ENCODE measurements at regions not wholly inside any gene's neighbourhood (a gene's known extent, or its start where the extent isn't known, plus 50 kb on each side); places are given as distances from the start of the nearest gene placed in this dataset.

DNA sequence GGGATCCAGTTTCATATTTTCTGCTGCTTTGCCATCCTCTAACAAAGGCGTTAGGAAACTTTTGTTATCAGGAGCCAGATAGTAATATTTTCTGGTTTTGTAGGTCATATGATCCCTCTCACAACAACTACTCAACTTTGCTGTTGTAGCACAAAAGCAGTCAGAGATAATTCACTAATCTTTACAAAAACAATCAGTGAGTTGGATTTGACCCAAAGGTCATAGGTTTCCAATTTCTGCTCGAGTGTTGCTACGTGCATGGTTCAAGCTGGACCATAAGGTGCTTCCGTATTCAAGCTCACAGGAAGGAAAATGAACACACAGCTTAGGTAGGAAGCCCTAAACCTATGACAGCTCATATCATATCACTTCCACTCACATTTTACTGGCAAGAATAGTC, 92.4 kb upstream of the SFMBT2 start:
- no peaks in the 10 kb centered on the region for H3K36me3 Mint-ChIP-seq (ENCODE audit: low read depth, unreplicated experiment)
- H3K36me3 ChIP-seq (ENCODE audit: insufficient read depth, low read length): no peaks in the 10 kb centered on the region
- H3K79me2 ChIP-seq (ENCODE audit: insufficient read depth, low read length): no peaks in the 10 kb centered on the region
- H3K4me3 Mint-ChIP-seq (ENCODE audit: unreplicated experiment): no peak overlapping the region
- no peaks in the 10 kb centered on the region for H4K20me1 ChIP-seq (ENCODE audit: insufficient read depth, low read length)
- TF ChIP-seq EZH2 (IDR thresholded peaks at IDR 0.05; ENCODE audit: insufficient read depth, low read length): no peak
- TF ChIP-seq, protein P1, sequence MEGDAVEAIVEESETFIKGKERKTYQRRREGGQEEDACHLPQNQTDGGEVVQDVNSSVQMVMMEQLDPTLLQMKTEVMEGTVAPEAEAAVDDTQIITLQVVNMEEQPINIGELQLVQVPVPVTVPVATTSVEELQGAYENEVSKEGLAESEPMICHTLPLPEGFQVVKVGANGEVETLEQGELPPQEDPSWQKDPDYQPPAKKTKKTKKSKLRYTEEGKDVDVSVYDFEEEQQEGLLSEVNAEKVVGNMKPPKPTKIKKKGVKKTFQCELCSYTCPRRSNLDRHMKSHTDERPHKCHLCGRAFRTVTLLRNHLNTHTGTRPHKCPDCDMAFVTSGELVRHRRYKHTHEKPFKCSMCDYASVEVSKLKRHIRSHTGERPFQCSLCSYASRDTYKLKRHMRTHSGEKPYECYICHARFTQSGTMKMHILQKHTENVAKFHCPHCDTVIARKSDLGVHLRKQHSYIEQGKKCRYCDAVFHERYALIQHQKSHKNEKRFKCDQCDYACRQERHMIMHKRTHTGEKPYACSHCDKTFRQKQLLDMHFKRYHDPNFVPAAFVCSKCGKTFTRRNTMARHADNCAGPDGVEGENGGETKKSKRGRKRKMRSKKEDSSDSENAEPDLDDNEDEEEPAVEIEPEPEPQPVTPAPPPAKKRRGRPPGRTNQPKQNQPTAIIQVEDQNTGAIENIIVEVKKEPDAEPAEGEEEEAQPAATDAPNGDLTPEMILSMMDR (IDR thresholded peaks at IDR 0.05; ENCODE audit: insufficient read depth, low read depth, low read length): no peak
- no peaks in the 10 kb centered on the region for H3K4me1 ChIP-seq (ENCODE audit: insufficient read depth, low read length)
- no peaks in the 10 kb centered on the region for H3K4me1 Mint-ChIP-seq (ENCODE audit: low read depth, unreplicated experiment)
- H3K9ac ChIP-seq (ENCODE audit: low read length): no peak overlapping the region
- no peak overlapping the region for H3K27ac Mint-ChIP-seq (ENCODE audit: unreplicated experiment)
- H3K9me3 ChIP-seq (ENCODE audit: insufficient read depth, low read depth, low read length): no peaks in the 10 kb centered on the region
- FAIRE-seq (no peak), DNase-seq (ENCODE audit: low read depth) (no peak)
- H3K27me3 ChIP-seq (ENCODE audit: insufficient read depth, low read length): no peaks in the 10 kb centered on the region
- H2AFZ ChIP-seq (ENCODE audit: low read depth, low read length): no peak overlapping the region
- peaks cover 24% of the 10 kb centered on the region for H3K27me3 Mint-ChIP-seq (ENCODE audit: low read depth, unreplicated experiment)
- H3K9me3 Mint-ChIP-seq (ENCODE audit: unreplicated experiment): peaks cover 6% of the 10 kb centered on the region
- H3K4me2 ChIP-seq (ENCODE audit: low read length): no peak overlapping the region
- no peak overlapping the region for H3K4me3 ChIP-seq (ENCODE audit: insufficient read depth, low read depth, low read length)
- H3K27ac ChIP-seq (ENCODE audit: low read depth, low read length): no peak overlapping the region

DNA sequence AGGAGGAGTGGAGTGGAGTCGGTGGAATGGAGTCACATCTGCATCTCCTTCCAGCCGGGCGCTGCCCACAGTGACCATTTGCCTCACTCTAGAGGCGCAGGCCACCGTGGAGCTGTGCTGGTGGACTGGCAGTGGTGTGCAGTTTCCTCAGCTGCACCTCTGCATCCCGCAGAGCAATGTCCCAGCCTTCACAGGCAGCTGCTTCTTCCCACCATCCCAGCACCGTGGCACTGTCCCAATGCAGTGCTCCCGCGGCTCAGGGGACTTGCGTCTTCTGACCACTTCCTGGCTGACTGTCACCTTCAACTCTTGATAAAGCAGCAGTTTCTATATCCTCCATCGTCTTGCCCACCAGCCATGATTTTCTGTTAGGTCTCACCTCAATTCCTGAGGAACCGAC, 90.3 kb upstream of the SFMBT2 start:
- Histone ChIP-seq H3K9ac (ENCODE audit: low read length) (no peak overlapping the region), H3K4me1 (ENCODE audit: insufficient read depth, low read length) (no peaks in the 10 kb centered on the region), H3K79me2 (ENCODE audit: insufficient read depth, low read length) (no peaks in the 10 kb centered on the region), H3K4me2 (ENCODE audit: low read length) (no peak overlapping the region), H3K27me3 (ENCODE audit: insufficient read depth, low read length) (no peaks in the 10 kb centered on the region), H3K27ac (ENCODE audit: low read depth, low read length) (no peak overlapping the region), H4K20me1 (ENCODE audit: insufficient read depth, low read length) (no peaks in the 10 kb centered on the region), H3K4me3 (ENCODE audit: insufficient read depth, low read depth, low read length) (no peak overlapping the region), H3K9me3 (ENCODE audit: insufficient read depth, low read depth, low read length) (no peaks in the 10 kb centered on the region), H3K36me3 (ENCODE audit: insufficient read depth, low read length) (no peaks in the 10 kb centered on the region), H2AFZ (ENCODE audit: low read depth, low read length) (no peak overlapping the region)
- no peaks in the 10 kb centered on the region for H3K9me3 Mint-ChIP-seq (ENCODE audit: unreplicated experiment)
- H3K27me3 Mint-ChIP-seq (ENCODE audit: low read depth, unreplicated experiment): peaks cover 16% of the 10 kb centered on the region
- no peak overlapping the region for H3K27ac Mint-ChIP-seq (ENCODE audit: unreplicated experiment)
- no peak overlapping the region for H3K4me3 Mint-ChIP-seq (ENCODE audit: unreplicated experiment)
- DNase-seq (ENCODE audit: low read depth): no peak
- H3K4me1 Mint-ChIP-seq (ENCODE audit: low read depth, unreplicated experiment): no peaks in the 10 kb centered on the region
- no peak for TF ChIP-seq EZH2 (IDR thresholded peaks at IDR 0.05; ENCODE audit: insufficient read depth, low read length)
- TF ChIP-seq, protein P1 (IDR thresholded peaks at IDR 0.05; ENCODE audit: insufficient read depth, low read depth, low read length): no peak
- no peak for FAIRE-seq
- H3K36me3 Mint-ChIP-seq (ENCODE audit: low read depth, unreplicated experiment): no peaks in the 10 kb centered on the region

DNA sequence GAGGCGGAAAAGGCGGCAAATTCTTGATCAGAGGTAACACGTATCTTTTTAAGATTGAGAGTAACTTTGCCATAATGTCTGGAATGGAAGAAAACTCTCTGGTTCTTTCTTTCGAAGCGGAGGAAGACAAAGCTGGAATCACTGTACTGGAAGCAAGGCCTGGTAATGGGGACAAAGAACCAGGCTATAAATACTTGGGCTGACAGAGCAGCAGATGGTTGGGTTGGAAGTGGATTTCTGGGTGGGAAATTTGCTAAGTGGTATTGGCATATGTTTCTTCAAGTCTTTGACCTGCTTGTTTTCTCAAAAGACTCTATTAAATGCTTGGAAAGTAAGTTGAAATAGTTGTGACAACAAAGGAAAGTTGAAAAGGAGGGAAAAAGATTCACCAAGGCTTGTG, 87.3 kb upstream of the SFMBT2 start:
- no peaks in the 10 kb centered on the region for H3K4me1 Mint-ChIP-seq (ENCODE audit: low read depth, unreplicated experiment)
- Histone ChIP-seq H3K79me2 (ENCODE audit: insufficient read depth, low read length) (no peaks in the 10 kb centered on the region), H2AFZ (ENCODE audit: low read depth, low read length) (no peak overlapping the region), H3K9ac (ENCODE audit: low read length) (no peak overlapping the region), H3K4me3 (ENCODE audit: insufficient read depth, low read depth, low read length) (no peak overlapping the region), H3K4me2 (ENCODE audit: low read length) (no peak overlapping the region), H3K27me3 (ENCODE audit: insufficient read depth, low read length) (peaks cover 2% of the 10 kb centered on the region), H3K27ac (ENCODE audit: low read depth, low read length) (no peak overlapping the region), H3K9me3 (ENCODE audit: insufficient read depth, low read depth, low read length) (no peaks in the 10 kb centered on the region), H4K20me1 (ENCODE audit: insufficient read depth, low read length) (no peaks in the 10 kb centered on the region), H3K36me3 (ENCODE audit: insufficient read depth, low read length) (no peaks in the 10 kb centered on the region), H3K4me1 (ENCODE audit: insufficient read depth, low read length) (no peaks in the 10 kb centered on the region)
- no peak for DNase-seq (ENCODE audit: low read depth)
- H3K4me3 Mint-ChIP-seq (ENCODE audit: unreplicated experiment): no peak overlapping the region
- no peaks in the 10 kb centered on the region for H3K36me3 Mint-ChIP-seq (ENCODE audit: low read depth, unreplicated experiment)
- H3K27ac Mint-ChIP-seq (ENCODE audit: unreplicated experiment): no peak overlapping the region
- no peak for FAIRE-seq
- H3K9me3 Mint-ChIP-seq (ENCODE audit: unreplicated experiment): no peaks in the 10 kb centered on the region
- TF ChIP-seq EZH2 (IDR thresholded peaks at IDR 0.05; ENCODE audit: insufficient read depth, low read length): no peak
- TF ChIP-seq, protein P1 (IDR thresholded peaks at IDR 0.05; ENCODE audit: insufficient read depth, low read depth, low read length): no peak
- H3K27me3 Mint-ChIP-seq (ENCODE audit: low read depth, unreplicated experiment): peaks cover 13% of the 10 kb centered on the region
